ENCODE measurements at regions not wholly inside any gene's neighbourhood (a gene's known extent, or its start where the extent isn't known, plus 50 kb on each side); places are given as distances from the start of the nearest gene placed in this dataset.

GRCh38 chr16:14358697-14359305 is 271.3 kb downstream of the PARN start:
- TF ChIP-seq CTCF (conservative IDR thresholded peaks at IDR 0.05; ENCODE audit: low read length) (no peak), EZH2phosphoT487 (IDR thresholded peaks at IDR 0.05; ENCODE audit: borderline replicate concordance) (no peak)

Data from Loucy (cell line).